Brain microvascular endothelial cell (primary cell): ENCODE measurements at regions not wholly inside any gene's neighbourhood (a gene's known extent, or its start where the extent isn't known, plus 50 kb on each side); places are given as distances from the start of the nearest gene placed in this dataset.
"Not testable (repeated sequence)": the region's sequence is repeated elsewhere in the genome, so short reads cannot be mapped to it uniquely, and the experiment has no call there.

Source experiments
- DNase-seq: peaks from one replicate; pipeline ENCODE4 v3.0.0-alpha.2; 2020
- H3K27ac ChIP-seq: fragments of 250-450 bp; sonication (Bioruptor Pico); 2 replicates; pipeline ENCODE4 v1.5.1; 2020; ENCODE audit warnings: mild to moderate bottlenecking, moderate library complexity
- H3K27me3 ChIP-seq: fragments of 250-450 bp; sonication (Bioruptor Pico); replicated peaks from 2 replicates; pipeline ENCODE4 v1.5.1; 2020; ENCODE audit warnings: mild to moderate bottlenecking
- H3K36me3 ChIP-seq: fragments of 250-450 bp; sonication (Bioruptor Pico); replicated peaks from 2 replicates; pipeline ENCODE4 v1.5.1; 2020; ENCODE audit warnings: mild to moderate bottlenecking
- H3K4me3 ChIP-seq: 2 replicates; pipeline ENCODE4 v1.5.1; 2011; ENCODE audit warnings: low read depth, mild to moderate bottlenecking, control low read depth, low read length, moderate library complexity
- in situ Hi-C: cut with HindIII; loops from 2 replicates; pipeline ENCODE4 v1.10.0; 2017; ENCODE audit warnings: low sequenced_read_pairs, low pct_ligation_motif_present
- TF ChIP-seq, protein P1 (sequence below): IDR thresholded peaks from 2 replicates; pipeline ENCODE4 v1.5.1; 2011; ENCODE audit warnings: low read depth, mild to moderate bottlenecking, moderate library complexity, low read length, control low read depth, inconsistent platforms; ENCODE audit errors: missing control alignments

DNA sequence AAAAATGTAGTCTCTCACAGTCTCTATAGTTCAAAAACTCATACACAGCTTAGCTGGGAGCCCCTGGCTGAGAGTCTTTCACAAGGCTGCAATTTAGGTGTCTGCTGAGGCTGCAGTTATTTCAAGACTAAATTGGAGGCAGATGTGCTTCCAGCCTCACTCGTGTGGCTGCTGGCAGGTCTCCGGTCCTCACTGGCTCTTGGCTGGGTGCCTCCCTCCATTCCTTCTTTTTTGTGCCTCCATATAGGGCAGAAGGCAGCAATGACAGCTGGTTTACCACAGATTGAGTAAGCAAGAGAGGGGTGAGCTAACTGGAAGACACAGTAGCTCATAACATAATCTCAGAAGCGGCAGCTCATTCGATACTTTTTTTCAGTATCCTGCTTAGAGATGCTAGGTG, 2167.7 kb upstream of the WWC1 start:
- H3K27me3 ChIP-seq = no peaks in the 10 kb centered on the region
- TF ChIP-seq, protein P1, sequence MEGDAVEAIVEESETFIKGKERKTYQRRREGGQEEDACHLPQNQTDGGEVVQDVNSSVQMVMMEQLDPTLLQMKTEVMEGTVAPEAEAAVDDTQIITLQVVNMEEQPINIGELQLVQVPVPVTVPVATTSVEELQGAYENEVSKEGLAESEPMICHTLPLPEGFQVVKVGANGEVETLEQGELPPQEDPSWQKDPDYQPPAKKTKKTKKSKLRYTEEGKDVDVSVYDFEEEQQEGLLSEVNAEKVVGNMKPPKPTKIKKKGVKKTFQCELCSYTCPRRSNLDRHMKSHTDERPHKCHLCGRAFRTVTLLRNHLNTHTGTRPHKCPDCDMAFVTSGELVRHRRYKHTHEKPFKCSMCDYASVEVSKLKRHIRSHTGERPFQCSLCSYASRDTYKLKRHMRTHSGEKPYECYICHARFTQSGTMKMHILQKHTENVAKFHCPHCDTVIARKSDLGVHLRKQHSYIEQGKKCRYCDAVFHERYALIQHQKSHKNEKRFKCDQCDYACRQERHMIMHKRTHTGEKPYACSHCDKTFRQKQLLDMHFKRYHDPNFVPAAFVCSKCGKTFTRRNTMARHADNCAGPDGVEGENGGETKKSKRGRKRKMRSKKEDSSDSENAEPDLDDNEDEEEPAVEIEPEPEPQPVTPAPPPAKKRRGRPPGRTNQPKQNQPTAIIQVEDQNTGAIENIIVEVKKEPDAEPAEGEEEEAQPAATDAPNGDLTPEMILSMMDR = no peak
- in situ Hi-C loops = no loop called here
- no peak overlapping the region for H3K27ac ChIP-seq
- no peaks in the 10 kb centered on the region for H3K36me3 ChIP-seq
- DNase-seq = no peak
- no peak overlapping the region for H3K4me3 ChIP-seq

DNA sequence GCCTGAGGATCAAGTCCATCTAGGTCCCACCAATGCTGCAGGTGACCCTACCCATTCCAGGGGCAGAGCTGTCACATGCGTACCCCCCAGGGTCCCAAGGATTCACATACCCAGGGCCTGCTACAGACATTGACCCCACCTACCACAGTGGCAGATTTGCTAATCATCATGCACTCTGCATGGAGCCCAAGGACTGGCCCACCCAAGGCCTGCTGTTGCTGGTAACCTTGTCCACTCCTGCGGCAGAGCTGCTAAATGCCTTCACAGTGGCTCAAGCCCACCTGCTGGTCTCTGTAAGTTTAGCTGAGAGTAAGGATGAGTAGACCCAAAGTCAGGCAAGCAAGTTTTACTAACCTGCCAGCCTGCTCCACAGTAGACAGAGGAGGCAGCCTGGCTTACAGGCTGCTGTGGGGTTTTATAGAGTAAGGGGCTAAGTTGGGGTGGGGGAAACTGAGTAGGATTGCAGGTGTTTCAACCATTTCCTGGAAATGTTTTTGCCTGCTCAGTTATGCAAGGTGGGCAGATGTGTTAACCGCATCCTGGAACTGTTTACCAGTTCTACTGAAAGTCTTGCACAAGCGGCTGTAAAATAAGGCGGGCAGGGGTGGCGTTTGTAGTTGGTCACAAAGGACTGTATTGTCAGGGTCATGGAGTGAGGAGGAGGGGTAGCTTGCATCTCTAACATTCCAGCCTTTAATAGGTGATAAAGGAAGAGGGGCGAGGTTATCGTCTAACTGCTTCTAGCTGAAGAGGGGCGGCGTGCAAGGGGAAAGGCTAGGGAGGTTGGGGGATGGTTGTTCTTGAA, 2163.5 kb upstream of the WWC1 start:
- Histone ChIP-seq H3K27ac (no peak overlapping the region), H3K4me3 (no peak overlapping the region), H3K27me3 (no peaks in the 10 kb centered on the region), H3K36me3 (no peaks in the 10 kb centered on the region)
- in situ Hi-C loops = no loop called here
- TF ChIP-seq, protein P1 = no peak
- DNase-seq = no peak

DNA sequence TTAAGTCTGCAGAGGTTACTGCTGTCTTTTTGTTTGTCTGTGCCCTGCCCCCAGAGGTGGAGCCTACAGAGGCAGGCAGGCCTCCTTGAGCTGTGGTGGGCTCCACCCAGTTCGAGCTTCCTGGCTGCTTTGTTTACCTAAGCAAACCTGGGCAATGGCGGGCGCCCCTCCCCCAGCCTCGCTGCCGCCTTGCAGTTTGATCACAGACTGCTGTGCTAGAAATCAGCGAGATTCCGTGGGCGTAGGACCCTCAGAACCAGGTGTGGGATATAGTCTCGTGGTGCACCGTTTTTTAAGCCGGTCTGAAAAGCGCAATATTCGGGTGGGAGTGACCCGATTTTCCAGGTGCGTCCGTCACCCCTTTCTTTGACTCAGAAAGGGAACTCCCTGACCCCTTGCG, 2146.3 kb upstream of the WWC1 start:
- H3K27ac ChIP-seq, DNase-seq, H3K27me3 ChIP-seq, in situ Hi-C loops, H3K36me3 ChIP-seq, H3K4me3 ChIP-seq: not testable (repeated sequence)

DNA sequence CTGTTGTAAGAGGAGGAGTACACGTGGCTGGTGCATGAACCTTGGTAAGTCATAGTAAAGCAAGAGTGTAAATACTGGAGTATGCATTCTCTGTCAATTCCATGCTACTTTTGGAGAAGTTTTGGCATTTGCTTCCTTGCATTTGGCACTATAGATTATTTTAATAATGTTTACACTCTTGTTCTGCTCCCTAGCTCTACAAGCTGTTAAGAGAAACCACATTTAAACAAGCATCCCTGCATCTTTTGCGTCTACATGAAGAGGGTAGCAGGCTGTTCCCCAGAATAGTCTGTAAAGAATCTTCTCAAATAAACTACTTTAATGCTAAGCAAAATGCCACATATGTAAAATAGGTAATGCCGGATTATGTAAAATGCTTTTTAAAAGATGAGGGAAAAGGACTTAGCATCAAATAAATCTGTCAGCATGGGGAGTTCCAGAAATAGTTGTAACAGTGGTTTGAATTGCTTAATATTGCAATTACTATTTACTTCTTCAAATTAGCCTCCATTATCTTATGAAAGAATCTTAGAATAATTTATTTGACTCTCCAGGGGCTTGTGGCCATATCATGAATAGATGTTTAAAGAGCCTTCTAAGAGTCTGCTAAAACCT, 2127.3 kb upstream of the WWC1 start:
- no peaks in the 10 kb centered on the region for H3K27me3 ChIP-seq
- H3K27ac ChIP-seq = no peak overlapping the region
- no peak for DNase-seq
- H3K4me3 ChIP-seq = no peak overlapping the region
- H3K36me3 ChIP-seq = no peaks in the 10 kb centered on the region
- in situ Hi-C loops = no loop called here
- TF ChIP-seq, protein P1 = no peak

DNA sequence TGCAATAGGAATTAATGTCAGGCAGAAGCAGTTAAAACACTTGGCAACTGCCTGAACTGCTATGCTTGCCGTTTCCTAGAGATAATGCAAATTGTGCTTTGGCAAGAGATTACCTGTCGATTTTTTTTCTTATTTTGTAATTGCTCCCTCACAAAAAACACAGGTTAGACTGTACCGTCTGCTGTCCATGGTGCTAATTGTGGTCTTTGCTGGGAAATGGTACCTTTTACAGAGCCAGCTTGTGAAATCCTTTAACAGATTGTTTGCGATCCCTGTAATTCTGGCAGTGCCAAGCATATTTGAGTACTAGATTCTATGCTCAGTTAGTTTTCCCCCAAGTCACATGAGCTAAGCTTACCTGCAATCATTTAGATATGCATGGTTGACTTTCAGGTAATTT, 2125.8 kb upstream of the WWC1 start:
- no peak overlapping the region for H3K4me3 ChIP-seq
- no peak for DNase-seq
- H3K27me3 ChIP-seq = no peaks in the 10 kb centered on the region
- H3K27ac ChIP-seq = no peak overlapping the region
- TF ChIP-seq, protein P1 = no peak
- H3K36me3 ChIP-seq = no peaks in the 10 kb centered on the region
- in situ Hi-C loops = no loop called here

DNA sequence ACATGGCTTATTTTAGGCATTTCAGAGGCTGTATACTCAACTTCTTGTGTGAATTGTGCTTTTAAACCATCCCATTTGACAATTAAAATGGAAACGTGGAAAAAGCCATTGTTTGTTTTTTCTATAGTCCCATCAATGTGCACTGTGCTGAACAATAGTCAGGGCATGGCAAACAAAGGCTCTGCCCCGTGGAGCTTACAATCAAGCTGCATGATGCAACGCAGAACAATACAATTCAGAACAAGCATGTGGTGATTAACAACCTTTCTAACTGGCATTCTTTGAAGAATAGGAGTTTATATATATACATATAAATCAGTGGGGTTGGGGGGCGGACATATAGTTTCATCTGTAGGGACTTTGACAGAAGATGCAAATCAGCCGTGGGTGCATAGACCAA, 2125.4 kb upstream of the WWC1 start:
- Histone ChIP-seq H3K36me3 (no peaks in the 10 kb centered on the region), H3K27ac (no peak overlapping the region), H3K4me3 (no peak overlapping the region), H3K27me3 (no peaks in the 10 kb centered on the region)
- no peak for DNase-seq
- TF ChIP-seq, protein P1 = no peak
- in situ Hi-C loops = no loop called here
